LNCaP clone FGC (cell line): ENCODE measurements at regions not wholly inside any gene's neighbourhood (a gene's known extent, or its start where the extent isn't known, plus 50 kb on each side); places are given as distances from the start of the nearest gene placed in this dataset.

Experiments used
- DNase-seq: peaks from one replicate; pipeline ENCODE4 v3.0.0-alpha.2; 2011; ENCODE audit warnings: low read depth
- H3K4me3 ChIP-seq: 2 replicates; pipeline ENCODE4 v1.5.1; 2011; ENCODE audit warnings: mild to moderate bottlenecking, low read depth, low read length, control low read depth
- CTCF ChIP-seq: IDR thresholded peaks from 2 replicates; pipeline ENCODE4 v1.5.1; 2012; ENCODE audit warnings: mild to moderate bottlenecking; ENCODE audit not compliant: control insufficient read depth, insufficient read depth; ENCODE audit errors: extremely low read depth

GRCh38 chr14:34015383-34015782, 64.5 kb upstream of the EGLN3 start:
- TF ChIP-seq CTCF: no peak
- DNase-seq: no peak
- no peak overlapping the region for H3K4me3 ChIP-seq

- TF ChIP-seq CTCF: no peak
- no peak for DNase-seq
- no peak overlapping the region for H3K4me3 ChIP-seq
Measured at GRCh38 chr14:34014936-34015335, 64.1 kb upstream of the EGLN3 start.

GRCh38 chr14:34013721-34014060, 62.8 kb upstream of the EGLN3 start:
- no peak overlapping the region for H3K4me3 ChIP-seq
- no peak for DNase-seq
- no peak for TF ChIP-seq CTCF

GRCh38 chr14:34012978-34013720, 62.3 kb upstream of the EGLN3 start:
- TF ChIP-seq CTCF: no peak
- no peak overlapping the region for H3K4me3 ChIP-seq
- no peak for DNase-seq

GRCh38 chr14:34012369-34012768, 61.5 kb upstream of the EGLN3 start:
- no peak for TF ChIP-seq CTCF
- no peak overlapping the region for H3K4me3 ChIP-seq

GRCh38 chr14:34009956-34010355, 59.1 kb upstream of the EGLN3 start:
- no peak overlapping the region for H3K4me3 ChIP-seq
- DNase-seq: no peak
- TF ChIP-seq CTCF: no peak

More at GRCh38 chr14:34012369-34012768, 61.5 kb upstream of the EGLN3 start:
- no peak for DNase-seq

- TF ChIP-seq CTCF: no peak
- no peak for DNase-seq
- H3K4me3 ChIP-seq: no peak overlapping the region
Measured at GRCh38 chr14:34007902-34008301, 57.0 kb upstream of the EGLN3 start.
